Lung microvascular endothelial cell (primary cell): ENCODE measurements at regions not wholly inside any gene's neighbourhood (a gene's known extent, or its start where the extent isn't known, plus 50 kb on each side); places are given as distances from the start of the nearest gene placed in this dataset.

Source experiments
- DNase-seq, 2 donors: peaks; one replicate each; pipeline versions ENCODE4 v3.0.0 to v3.0.0-alpha.2; 2010; ENCODE audit warnings: low read depth in 2 of 2

- DNase-seq: no peak
Observed at GRCh38 chr16:79334127-79334526, 266.4 kb downstream of the MAF start.

GRCh38 chr16:79331066-79331465 is 269.5 kb downstream of the MAF start:
- DNase-seq: no peak

- DNase-seq: no peak
Observed at GRCh38 chr16:79329967-79330366, 270.6 kb downstream of the MAF start.

DNA sequence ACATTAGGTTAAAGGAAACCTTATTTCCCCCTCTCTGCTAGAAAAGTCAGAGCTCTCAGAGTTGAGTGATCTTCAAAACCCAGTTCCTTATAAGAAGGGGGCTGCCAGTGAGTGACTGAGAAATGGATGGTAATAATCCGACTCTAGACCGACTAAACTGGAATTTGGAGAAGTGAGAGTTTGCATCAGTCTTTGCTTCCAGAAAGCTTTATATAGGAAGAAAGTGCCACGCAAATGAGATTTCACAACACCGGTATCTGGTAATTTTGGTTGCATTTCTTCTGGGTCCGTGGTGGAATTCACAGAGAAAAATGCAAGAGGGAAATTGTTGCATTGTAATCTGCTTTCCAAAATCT is 271.4 kb downstream of the MAF start:
- no peak for DNase-seq

DNA sequence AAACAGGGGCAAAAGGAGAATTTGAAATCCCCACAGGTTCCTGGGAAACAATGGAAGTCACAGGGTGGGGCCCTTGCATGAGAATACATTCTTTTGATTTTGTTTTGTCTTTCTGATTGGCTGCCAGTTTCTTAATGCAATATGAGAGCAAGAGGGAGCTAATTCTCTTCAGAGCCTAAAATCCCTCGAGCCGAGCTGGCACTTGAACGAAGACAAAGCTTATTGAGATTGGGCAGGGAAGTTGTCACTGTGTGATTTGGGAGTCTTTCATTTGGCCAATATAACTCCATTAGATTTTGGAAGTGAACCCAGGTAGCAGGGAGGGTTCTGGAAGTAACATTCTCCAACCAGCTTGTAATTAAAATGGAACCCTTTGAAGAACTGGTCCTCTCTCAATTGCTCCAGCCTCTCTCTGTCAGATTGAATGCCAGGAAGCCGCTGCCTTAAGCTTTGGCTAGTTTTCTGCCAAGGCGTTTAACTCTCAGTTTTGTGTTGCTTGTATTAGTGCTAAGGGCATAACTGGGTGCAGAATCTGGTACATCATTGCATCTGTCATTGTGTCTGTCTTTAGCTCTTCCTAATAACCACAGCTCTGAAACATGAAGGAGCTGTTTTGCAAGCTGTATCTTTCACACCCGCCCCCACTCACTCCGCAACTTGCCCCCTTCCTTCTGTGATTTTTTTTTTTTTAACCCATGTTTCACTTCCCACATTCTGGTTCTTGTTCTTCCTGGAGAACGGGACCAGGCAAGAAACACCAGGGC is 272.0 kb downstream of the MAF start:
- no peak for DNase-seq

DNA sequence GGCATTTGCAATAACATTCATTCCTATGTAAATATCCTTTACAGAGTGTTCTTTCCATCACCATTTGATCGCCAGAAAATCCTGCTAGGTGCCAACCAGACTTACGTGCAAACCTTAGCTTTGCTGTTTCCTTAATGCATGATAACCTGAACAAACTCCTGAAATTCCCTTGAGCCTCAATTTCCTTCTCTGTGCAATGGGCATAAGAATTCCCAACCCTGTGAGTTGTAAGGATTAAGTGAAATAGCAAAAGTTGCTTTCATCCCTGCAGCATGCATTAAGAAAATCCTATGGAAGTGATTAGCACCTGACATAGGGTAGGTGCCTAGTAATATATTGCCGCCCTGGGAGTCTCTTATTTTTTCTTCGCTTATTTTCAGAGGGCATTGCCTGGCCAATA is 272.7 kb downstream of the MAF start:
- DNase-seq: no peak

- no peak for DNase-seq
Observed at GRCh38 chr16:79326549-79326948, 274.0 kb downstream of the MAF start.

DNA sequence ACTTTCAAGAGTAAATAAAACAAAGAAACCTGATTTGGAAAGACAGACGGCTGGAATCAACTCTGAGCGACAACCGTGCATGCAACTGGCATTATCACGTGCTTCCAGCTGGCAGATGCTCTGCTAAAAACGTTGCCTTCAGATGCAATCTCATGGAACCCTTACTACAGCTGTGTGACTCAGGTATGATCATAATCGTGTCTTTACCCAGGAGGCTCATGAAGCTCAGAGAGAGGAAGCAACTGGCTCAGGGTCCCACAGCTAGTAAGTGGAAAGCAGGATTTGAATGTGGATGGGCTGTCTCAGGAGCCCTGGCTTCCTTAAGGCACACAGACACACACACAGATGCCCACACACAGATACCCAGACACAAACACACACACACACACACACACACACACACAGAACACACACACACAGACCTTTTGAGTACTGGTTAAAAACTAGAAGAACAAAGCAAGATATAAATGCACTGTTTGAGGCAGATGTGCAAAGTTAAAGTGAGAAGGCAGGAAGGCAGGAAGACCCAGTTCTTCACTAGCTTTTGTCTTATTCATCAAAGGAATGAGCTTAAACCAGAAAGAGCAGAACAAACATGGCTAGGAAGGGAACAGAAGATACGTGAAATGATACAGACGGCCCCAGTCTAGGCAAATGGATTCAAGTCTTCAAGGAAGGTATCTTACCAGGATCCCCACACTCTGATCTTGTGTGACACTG is 275.2 kb downstream of the MAF start:
- DNase-seq: no peak

DNA sequence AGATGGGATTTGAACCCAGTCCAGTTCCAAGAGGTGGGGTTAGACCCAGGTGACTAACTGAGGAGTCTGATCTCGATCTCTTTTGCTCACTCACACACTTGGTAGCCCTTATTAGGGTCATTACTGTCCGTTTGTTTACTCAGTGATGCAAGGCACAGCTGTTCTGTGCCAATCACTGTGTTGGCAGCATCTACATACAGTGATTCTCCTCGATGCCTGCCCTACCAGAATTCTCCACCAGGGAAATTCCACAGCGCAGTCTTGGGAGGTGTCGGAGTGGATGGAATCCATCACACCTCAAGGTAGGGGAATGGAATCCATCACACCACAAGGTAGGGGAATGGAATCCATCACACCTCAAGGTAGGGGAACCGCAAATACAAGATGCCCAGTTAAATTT is 279.6 kb downstream of the MAF start:
- DNase-seq: no peak

GRCh38 chr16:79318143-79318899 is 282.2 kb downstream of the MAF start:
- DNase-seq: no peak

DNA sequence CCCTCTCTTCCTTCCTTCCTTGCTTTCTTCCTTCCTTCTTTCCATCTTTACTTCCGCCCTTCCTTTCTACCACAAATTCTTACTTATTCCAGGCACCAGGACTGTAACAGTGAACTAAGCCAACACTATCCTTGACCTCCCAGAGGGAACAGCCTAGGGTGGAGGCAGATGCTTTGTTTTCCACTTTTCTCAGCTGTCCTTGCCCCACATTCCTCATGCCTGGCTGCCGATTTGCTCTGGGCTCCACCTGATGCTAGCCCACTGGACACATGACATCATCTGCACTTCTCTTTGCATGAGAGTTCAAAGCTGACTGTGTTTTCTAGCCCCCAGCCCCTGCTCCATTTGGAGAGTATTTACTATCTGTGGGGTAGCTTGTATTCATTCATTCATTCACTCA is 283.0 kb downstream of the MAF start:
- DNase-seq: no peak

GRCh38 chr16:79317026-79317425 is 283.5 kb downstream of the MAF start:
- DNase-seq: no peak

DNA sequence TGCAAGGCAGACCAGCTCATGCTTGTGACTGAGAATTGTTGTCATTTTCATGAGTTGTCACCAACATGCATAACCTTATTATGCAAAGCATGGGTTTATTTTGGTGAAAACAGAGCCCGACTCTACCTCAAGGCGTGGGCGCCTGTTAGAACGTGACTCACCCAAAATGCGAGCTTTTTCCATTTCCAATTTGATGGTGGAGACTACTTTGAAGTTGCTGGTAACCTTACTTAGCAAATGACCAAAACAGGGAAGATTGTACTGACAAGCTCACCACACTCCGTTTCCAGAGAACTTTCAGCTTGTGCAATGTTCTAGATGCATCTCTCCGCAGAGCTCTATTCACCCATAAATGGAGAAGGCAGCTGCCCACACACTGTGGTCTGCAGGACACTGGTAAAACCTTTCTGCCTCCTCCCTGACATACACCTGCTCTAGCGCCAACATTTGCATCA is 284.5 kb downstream of the MAF start:
- no peak for DNase-seq

DNA sequence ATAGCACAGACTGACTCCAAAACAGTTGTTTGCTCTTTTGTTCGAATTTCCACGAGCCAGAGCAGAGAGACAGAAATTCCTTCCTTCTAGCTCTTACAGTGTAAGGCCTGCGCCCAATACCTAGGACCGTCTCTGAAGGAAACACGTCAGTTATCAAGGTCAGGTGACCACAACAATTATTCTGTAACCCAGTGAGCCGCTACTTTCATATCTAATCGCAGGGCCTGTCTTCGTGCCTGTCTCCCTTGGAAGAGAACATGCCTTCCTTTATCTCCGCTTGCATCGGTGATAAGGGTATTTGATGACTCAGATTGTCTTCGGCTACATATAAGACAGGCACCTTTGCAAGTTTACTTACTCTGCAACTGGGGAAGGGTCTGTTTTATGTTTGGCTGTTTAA is 288.0 kb downstream of the MAF start:
- DNase-seq: no peak

- no peak for DNase-seq
Observed at GRCh38 chr16:79310710-79311109, 289.8 kb downstream of the MAF start.

DNA sequence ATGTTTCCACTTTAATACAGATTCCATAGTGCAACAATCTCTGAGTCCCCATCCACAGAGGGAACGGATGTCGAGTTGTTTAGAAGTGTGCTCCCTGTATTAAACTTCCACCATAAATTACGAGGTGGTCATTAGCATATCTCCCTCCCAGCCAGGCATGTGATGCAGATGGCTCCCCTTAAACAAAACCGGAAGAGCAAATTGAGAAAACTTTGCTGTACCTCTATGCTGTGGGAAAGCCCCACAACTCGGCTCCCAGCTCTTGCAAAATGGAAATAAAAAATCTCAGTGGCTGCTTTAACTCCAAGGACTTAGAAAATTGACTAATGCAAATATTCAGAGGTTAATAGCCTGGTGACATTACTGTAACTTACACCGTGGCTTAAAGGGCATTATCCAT is 290.9 kb downstream of the MAF start:
- DNase-seq: no peak

GRCh38 chr16:79307214-79307613 is 293.3 kb downstream of the MAF start:
- DNase-seq: no peak

DNA sequence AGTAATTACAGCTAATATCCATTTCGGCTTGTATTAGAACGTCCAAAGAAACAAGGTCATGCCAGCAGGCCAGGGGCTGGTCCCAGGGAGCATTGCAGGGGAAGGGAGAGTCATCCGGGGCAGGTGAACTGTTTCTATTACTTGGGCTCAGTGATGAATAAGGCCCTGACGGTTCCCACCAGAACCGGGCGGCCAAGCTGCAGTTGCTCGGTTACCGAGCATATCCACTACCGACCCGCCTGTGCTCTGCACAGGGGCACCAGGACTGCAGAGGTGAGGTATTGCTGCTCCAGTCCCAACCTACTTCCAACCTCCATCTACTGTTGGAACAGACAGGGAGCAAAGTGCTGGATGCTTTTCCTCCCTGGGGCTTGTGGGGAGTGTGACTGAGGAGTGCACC is 295.5 kb downstream of the MAF start:
- DNase-seq: no peak

DNA sequence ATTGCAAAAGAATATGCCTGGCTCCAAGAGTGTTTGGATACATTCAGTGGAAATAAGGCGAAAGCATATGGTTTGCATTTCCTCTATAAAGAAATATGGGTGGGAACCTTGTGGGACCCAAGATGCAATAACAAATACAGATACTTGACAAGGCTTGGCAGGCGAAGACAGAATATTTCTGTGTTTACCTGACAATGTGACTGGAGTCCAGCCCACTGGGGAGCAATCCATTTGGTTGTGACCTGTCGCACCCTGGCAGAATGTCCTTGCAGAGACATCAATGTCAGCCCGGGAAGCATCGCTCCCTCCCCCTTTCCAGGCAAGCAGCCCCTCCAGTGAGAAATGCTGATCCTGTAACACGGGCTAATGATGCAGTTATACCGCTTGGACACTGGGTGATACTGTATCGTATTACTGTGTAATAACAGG is 296.6 kb downstream of the MAF start:
- DNase-seq: no peak

DNA sequence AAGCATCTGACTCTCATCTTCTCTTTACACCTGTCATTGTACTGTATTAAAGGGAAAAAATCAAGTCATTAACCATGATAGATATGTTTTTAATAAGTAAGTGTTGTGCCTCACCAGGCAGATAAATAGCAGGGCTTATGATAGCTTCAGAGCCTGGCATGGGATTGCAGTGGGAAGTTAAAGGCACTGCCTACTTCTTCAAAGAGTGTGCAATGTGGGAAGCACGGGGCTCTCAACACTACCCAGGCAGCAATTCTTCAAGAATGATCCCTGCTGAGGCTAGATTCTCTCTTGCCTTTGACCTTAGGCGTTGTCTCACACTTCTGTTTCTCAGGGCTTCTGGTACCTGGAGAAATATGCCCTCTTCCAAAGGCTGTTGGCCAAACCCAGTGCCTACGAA is 297.3 kb downstream of the MAF start:
- DNase-seq: no peak

GRCh38 chr16:79302731-79303130 is 297.8 kb downstream of the MAF start:
- no peak for DNase-seq

GRCh38 chr16:79301051-79301450 is 299.5 kb downstream of the MAF start:
- DNase-seq: no peak
